ENCODE measurements at regions not wholly inside any gene's neighbourhood (a gene's known extent, or its start where the extent isn't known, plus 50 kb on each side); places are given as distances from the start of the nearest gene placed in this dataset.

DNA sequence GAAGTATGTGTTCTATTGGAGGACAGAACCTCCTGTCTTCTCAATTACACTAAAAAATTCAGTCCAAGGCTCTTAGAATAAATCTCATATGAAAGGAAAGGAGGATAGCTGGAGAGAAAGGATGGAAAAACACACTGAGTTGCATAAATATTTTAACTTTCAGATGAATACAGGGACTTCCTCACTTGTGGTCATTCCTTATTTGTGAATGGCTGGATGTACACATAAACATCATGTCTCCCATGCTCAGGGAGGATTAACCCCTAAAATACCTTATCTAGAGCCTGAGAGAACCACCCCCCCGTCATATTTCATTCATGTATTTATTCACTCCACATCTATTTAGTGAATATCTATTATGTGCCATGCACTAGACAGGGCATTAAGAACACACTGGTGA lies 217.6 kb upstream of the CITED2 start:
- Histone ChIP-seq H3K36me3 (no peaks in the 10 kb centered on the region), H3K4me3 (no peak overlapping the region), H3K9me3 (no peaks in the 10 kb centered on the region), H3K27ac (peak overlapping the region in 1 of 2 donors; percentile 47), H3K27me3 (no peaks in the 10 kb centered on the region), H3K4me1 (peaks cover 0 to 34% of the 10 kb centered on the region in 2 donors)
- TF ChIP-seq, protein P1, sequence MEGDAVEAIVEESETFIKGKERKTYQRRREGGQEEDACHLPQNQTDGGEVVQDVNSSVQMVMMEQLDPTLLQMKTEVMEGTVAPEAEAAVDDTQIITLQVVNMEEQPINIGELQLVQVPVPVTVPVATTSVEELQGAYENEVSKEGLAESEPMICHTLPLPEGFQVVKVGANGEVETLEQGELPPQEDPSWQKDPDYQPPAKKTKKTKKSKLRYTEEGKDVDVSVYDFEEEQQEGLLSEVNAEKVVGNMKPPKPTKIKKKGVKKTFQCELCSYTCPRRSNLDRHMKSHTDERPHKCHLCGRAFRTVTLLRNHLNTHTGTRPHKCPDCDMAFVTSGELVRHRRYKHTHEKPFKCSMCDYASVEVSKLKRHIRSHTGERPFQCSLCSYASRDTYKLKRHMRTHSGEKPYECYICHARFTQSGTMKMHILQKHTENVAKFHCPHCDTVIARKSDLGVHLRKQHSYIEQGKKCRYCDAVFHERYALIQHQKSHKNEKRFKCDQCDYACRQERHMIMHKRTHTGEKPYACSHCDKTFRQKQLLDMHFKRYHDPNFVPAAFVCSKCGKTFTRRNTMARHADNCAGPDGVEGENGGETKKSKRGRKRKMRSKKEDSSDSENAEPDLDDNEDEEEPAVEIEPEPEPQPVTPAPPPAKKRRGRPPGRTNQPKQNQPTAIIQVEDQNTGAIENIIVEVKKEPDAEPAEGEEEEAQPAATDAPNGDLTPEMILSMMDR (IDR thresholded peaks at IDR 0.05): no peak
- no peak for DNase-seq (ENCODE audit: low spot score)

GRCh38 chr6:139591075-139591865 lies 216.8 kb upstream of the CITED2 start:
- Histone ChIP-seq H3K27me3 (no peaks in the 10 kb centered on the region), H3K27ac (peak overlapping the region in 1 of 2 donors; percentile 47), H3K9me3 (no peaks in the 10 kb centered on the region), H3K4me3 (no peak overlapping the region), H3K4me1 (peaks cover 0 to 34% of the 10 kb centered on the region in 2 donors), H3K36me3 (no peaks in the 10 kb centered on the region)
- DNase-seq (ENCODE audit: low spot score): no peak
- TF ChIP-seq, protein P1 (IDR thresholded peaks at IDR 0.05): no peak

- Histone ChIP-seq H3K4me3 (no peak overlapping the region), H3K27me3 (no peaks in the 10 kb centered on the region), H3K9me3 (no peaks in the 10 kb centered on the region), H3K4me1 (peaks cover 0 to 27% of the 10 kb centered on the region in 2 donors), H3K27ac (no peak overlapping the region), H3K36me3 (no peaks in the 10 kb centered on the region)
- TF ChIP-seq, protein P1 (IDR thresholded peaks at IDR 0.05): no peak
- DNase-seq (ENCODE audit: low spot score): no peak
Measured at GRCh38 chr6:139590206-139590605, 215.8 kb upstream of the CITED2 start.

DNA sequence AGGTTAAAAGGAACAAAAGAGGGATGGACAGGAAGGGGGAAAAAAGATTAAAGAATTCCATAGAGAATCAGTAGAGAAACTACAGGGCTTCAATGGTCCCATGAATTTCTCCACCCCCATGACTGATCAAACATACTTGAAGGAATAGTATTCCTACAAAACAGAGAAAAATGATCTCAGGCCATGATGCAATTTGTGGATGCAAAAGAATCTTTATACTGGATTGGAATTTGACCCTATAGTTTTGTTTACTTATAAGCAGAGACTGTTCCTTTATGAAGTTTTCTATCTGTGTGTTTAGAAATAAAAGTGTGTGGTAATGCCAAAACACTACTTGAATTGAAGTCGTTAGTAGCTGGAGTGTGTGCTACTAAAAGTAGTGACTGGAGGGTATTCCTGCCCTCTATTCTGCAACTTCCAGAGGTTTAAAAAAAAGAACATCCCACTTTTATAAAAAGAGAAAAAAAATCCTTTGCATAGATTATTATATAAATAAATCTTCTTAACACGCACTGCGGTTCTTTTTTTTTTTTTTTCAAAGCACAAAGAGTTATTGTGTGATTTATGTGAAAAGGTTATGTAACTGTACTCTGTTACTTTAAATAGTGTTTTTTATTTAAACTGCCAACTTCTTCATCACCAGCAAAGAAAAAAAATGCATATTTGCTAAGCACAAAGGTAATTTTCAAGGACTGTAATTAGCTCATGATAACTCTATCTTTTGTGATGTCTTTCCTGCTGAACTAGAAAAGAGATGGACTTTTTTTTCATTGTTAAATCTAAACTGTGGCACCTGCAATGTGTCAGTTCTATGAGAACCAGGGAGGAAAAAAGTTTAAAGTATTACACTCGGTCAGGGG lies 214.5 kb upstream of the CITED2 start:
- Histone ChIP-seq H3K27ac (no peak overlapping the region), H3K27me3 (no peaks in the 10 kb centered on the region), H3K36me3 (no peaks in the 10 kb centered on the region), H3K9me3 (no peaks in the 10 kb centered on the region), H3K4me3 (no peak overlapping the region), H3K4me1 (peaks cover 0 to 23% of the 10 kb centered on the region in 2 donors)
- TF ChIP-seq, protein P1 (IDR thresholded peaks at IDR 0.05): no peak
- DNase-seq (ENCODE audit: low spot score): no peak

DNA sequence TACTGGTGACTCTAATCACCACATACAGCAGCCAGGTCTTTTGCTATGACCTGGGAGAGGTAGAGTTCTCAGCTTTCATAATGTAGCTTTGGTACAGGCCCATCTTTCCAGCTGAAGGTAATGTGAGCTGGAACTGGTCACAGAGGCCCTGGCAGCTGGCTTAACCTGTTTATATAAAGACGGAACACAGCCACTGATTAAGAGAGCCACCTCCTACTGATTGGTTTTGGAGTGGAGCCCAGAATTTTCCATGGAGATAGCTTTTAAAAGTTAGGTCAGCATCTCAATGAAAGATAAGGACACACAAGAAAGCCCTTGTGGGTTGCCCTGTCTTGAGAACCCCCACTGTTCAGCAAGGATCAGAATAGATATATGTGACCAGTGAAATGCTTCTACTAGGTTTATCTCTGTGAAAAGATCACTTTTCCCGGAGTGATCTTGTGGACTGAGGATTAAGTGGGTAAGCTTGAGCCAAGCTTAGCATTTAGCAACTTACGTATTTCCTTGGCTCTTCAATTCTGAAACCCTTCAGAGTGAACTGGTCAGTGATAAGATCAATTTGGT lies 213.7 kb upstream of the CITED2 start:
- no peak for DNase-seq (ENCODE audit: low spot score)
- TF ChIP-seq, protein P1 (IDR thresholded peaks at IDR 0.05): no peak
- peaks cover 0 to 23% of the 10 kb centered on the region in 2 donors for H3K4me1 ChIP-seq

More for the DNA sequence above, 213.7 kb upstream of the CITED2 start:
- Histone ChIP-seq H3K27ac (peak overlapping the region in 1 of 2 donors; percentile 4), H3K36me3 (no peaks in the 10 kb centered on the region), H3K9me3 (no peaks in the 10 kb centered on the region), H3K4me3 (no peak overlapping the region), H3K27me3 (no peaks in the 10 kb centered on the region)

Data from right atrium auricular region (tissue), 2 donors.